NCI-H2081 (cell line): ENCODE measurements at regions not wholly inside any gene's neighbourhood (a gene's known extent, or its start where the extent isn't known, plus 50 kb on each side); places are given as distances from the start of the nearest gene placed in this dataset.
"Not testable (repeated sequence)": the region's sequence is repeated elsewhere in the genome, so short reads cannot be mapped to it uniquely, and the experiment has no call there.

ENCODE experiments used
- DNase-seq, 2 experiments: peaks; one replicate each; lab custom pipeline; 2025; lab: John Stamatoyannopoulos, UW

DNA sequence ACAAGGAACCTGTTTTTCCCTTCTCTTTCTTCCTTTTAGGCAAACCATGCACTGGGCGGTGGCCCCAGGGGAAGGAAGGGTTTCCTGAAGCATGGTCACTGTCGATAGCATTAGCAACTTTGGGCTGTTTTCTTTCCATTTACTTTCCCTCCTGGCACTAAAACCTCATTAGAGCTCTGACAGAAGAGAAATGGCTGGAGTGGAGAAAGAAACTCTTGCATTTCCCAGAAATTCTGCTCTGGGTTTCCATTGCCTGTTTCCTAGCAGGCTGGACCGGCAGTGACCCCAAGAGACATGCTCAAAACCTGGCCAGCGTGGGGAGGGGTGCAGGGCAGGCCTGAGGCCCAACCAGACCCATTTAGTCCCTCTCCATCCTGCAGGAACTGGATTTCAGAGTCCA is 230.7 kb upstream of the CCL2 start:
- DNase-seq, result no peak

DNA sequence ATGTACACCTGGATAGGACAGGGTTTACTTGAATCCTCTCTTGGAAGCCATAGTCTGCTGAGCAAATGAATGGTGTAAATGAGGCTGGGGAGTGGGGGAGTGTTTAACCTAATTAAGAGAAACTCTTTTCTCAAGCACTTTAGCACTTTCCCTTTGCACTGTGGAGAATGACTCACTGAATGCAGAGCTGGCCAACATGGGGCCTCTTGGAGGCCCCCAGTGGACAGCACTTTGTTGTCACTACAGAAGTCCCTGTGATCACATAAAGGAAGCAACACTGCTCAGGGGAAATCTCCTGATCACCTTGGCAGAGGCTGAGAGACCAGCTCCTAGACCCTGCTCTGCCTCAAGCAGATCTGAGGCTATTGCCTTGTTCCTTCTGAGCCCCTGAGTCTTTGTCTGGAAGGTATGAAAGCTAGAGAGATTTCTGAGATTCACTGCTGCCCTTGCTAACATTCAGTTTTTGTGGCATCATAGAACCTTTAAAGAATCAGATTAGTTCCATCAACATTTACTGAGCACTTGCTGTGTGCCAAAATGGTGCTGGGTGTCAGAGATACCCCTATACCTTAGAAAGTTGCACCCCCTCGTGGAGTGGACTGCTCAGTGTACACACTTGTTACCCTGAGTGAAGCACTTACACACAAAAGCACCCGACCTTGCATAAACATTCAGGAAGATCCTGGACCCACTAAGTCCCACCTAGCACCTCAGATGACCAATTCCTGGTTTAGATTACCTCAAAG is 230.1 kb upstream of the CCL2 start:
- no peak for DNase-seq

DNA sequence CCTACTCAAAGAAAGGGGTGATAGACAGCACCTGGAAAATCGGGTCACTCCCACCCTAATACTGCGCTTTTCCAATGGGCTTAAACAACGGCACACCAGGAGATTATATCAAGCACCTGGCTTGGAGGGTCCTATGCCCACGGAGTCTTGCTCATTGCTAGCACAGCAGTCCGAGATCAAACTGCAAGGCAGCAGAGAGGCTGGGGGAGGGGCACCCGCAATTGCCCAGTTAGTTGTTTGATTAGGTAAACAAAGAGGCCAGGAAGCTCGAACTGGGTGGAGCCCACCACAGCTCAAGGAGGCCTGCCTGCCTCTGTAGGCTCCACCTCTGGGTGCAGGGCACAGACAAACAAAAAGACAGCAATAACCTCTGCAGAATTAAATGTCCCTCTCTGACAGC is 224.5 kb upstream of the CCL2 start:
- DNase-seq, result not testable (repeated sequence)

DNA sequence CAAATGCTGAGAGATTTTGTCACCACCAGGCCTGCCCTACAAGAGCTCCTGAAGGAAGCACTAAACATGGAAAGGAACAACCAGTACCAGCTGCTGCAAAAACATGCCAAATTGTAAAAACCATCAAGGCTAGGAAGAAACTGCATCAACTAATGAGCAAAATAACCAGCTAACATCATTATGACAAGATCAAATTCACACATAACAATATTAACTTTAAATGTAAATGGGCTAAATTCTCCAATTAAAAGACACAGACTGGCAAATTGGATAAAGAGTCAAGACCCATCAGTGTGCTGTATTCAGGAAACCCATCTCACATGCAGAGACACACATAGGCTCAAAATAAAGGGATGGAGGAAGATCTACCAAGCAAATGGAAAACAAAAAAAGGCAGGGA is 222.8 kb upstream of the CCL2 start:
- not testable (repeated sequence) for DNase-seq

DNA sequence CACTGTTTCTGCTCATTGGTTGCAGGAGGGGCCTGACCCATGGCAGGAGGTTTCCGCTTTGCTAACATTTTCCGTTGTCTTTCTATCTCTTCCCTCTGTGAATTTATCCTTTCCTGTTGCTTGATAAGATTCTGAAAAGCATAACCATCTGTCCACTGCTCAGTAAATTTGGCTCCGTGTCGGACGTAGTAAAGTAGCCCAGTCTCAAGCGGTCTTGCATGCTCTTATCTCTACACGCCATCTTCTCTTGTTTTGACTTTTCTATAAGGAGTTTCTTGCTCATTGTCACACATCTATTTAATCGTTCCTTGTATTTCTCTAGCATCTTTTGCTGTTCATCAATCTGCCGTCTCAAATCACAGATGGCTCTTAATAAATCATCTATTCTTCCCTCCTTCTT is 216.3 kb upstream of the CCL2 start:
- DNase-seq, result not testable (repeated sequence)

DNA sequence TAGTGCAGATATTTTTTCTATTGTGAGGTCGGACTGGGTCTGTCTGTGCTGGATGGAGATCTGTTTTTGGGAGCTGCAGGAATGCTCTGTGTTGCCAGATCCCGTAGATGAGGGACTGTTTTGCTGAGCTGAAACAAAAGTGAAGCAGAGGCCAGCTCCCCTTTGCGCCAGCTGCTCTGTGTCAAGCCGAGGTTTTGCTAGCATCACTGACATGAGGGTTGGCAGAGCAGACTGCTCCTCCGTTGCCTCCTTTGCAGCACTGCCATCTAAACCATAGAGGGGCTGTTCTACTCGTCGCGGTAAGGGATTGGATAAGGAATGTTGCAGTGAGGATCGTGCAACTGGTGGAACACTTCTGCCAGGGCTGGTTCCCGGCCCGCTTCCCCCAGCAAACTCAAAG is 215.9 kb upstream of the CCL2 start:
- not testable (repeated sequence) for DNase-seq

DNA sequence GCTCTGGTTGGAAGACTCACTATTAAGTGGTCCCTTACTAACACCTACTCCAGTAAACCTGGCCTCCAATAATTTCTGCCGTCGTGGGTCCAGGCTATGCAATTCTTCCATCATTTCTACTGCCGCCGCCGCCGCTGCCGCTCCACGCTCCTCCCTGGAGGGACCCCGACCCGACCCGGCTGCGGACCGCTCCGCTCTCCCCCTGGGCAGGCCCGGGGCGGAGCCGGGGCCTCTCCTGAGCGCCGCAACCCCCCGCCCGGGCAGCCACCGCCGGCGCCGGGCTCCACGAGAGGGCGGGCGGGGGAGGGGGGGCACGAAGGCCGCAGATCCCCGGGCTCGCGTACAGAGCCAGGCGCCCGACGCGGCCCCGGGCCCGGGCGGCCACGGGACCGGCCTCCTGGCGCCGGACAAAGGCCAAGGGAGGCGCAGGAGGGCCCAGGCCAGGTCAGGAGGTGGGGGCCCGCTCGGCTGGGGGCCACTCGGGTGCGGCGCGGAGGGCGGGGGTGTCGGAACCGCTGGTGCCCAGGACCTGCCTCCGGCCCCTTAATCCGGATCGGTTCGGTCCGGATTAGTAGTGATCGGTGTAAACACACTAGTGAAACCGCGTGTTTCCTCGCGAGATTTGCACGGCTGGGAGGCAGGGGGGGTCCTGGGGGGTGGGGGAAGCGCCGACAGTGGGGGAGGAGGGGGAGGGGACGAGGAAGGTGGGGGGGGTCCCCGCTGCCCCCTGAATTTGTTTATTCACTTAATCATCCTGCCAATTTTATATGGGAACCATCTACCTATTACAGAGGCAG is 215.1 kb upstream of the CCL2 start:
- not testable (repeated sequence) for DNase-seq

DNA sequence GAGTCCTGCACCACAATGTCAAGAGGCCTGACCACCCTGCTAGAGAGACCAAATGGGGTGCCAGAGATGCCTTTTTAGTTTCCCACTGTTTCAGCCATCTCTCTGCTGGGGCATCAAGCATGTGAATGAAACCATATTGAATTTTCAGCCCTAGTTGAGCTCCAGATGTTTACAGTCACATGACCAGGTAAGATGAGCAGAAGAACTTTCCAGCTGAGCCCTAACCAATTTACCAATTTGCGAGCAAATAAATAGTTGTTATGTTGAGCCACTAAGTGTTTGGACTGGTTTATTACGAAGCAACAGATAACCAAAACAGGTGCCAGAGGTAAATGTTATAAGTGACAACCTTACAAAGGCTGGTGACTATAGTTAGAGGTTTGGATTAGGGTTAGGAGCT is 209.1 kb upstream of the CCL2 start:
- no peak for DNase-seq

DNA sequence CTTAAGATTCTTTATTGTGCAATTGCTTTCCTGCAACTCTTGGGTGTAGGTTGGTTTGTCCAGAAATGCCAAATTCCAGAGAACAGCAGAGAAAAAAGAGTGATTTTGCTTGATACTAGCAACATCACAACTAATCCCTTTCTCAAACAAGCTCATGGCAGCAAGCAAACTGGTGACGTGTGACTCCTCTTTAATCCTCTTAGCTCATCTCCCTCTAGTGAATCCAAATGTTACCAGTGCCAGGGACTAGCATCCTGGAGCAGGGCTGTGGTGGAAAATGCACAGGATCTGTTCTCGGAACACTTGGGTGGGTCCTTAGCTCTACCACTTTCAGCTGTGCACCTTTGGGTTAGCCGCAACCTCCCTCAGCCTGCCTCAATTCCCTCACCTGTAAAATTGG is 204.0 kb upstream of the CCL2 start:
- no peak for DNase-seq

DNA sequence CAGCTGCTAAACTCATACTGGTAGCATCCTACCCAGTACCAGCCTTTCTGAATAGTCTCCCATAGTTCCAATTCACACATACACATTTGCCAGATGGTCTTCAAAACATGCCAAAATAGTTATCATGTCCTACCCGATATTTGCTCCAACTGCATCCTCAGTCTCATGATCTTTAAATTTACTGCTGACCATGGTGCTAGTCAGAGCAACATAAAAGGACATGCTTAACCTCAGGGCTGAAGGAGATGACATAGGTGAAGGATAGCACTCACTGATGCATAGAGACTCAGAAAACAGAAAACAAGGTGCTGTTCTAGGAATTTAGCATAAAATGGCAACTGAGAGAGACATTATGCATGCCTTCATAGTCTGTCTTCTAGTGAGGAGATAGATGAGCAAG is 200.6 kb upstream of the CCL2 start:
- DNase-seq, result no peak

DNA sequence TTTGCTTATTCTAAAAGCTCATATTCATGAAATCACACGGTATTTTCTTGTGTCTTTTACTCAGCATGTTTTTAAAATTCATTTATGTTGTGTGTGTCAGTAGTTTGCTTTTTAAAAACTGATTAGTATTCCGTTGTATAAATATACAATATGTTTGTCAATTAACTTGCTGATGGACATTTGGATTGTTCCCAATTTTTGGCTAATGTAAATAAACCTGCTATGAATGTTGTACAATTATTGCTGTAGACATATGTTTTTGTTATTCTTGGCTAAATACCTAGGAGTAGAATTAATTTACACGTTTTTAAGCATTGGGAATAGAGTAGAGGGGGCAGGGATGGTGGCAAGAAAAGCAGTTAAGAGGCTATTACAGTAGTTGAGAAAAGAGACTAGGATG is 199.5 kb upstream of the CCL2 start:
- DNase-seq, result no peak

DNA sequence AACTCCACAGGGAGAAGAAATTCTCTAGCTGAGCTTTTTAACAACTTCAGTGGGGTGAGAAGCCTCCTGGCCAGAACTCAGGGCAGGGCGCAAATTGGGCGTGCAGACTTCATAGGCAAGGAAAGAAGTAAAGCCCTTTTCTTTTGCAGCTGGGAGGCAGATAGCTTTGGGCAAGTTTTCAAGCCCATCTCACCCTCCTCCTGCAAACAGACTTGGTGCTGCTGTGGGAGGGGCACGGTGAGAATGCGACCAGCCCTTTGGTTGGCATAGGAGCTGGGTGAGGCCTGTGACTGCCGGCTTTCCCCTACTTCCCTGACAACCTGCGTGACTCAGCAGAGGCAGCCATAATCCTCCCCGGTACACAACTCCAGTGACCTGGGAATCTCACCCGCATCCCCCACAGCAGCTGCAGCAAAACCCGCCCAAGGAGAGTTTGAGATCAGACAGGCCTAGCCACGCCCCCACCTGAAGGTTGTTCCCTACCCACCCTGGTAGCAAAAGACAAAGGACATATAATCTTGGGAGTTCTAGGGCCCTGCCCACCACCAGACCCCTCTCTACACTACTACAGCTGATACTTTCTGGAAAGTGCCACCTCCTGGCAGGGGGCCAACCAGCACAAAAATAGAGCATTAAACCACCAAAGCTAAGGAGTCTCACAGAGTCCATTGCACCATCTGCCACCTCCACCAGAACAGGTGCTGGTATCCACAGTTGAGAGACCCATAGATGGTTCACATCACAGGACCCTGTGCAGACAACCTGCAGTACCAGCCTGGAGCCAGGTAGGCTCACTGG is 195.5 kb upstream of the CCL2 start:
- DNase-seq, result no peak

DNA sequence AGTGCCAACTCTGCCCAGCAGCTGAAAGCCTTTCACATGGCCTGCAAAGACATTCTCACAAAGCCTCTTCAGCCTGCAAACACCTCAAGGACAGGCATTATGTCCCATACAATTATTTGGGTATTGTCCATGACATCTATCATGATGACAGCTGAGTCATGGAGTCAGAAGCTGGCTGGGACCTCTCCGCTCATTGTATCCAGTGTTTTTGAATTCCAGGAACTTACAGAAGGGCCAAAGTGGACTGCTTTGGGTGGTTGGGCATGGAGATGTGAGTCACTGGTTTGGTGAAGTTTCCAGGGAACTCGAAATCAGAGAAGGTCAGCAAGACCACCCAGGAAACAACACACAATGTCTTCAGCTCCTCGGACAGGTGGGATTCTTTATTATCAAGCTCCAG is 188.6 kb upstream of the CCL2 start:
- no peak for DNase-seq

DNA sequence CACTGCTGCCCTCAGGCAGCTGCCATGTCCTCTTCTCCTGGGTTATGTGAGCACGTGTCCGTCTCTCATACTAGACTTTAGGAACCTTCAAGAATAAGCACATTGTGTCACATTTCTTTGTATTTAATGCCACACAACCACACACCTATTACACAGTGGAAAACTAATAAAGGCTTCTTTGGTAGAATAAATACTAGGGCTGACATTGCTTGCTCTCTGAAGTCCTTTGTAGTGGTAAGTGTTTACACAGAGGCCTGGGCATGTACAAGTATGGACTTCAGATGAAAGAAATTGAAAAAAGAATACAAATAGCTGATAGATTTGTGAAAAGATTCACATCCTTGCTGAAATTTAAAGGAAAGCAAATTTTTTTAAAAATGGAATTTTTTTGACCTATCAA is 188.1 kb upstream of the CCL2 start:
- DNase-seq, result no peak

DNA sequence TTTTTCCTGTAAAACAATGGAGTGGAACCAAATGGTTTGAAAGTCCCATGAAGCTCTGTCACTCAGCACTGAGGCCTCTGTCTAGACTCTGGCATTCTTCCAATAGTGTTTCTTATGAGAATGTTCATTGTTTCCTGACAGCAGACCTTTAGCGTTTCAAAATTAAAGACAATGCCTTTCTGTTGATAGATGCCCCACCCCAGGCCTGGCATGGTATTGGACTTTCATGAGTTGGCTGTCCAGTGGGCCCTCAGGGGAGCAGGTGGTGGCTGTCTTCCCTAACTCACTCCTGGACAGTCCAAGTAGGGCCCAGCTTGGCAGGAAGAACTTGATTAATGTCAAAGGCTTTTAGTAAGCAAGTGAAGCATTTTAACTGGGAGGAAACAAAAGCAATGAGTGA is 186.5 kb upstream of the CCL2 start:
- DNase-seq, result no peak

DNA sequence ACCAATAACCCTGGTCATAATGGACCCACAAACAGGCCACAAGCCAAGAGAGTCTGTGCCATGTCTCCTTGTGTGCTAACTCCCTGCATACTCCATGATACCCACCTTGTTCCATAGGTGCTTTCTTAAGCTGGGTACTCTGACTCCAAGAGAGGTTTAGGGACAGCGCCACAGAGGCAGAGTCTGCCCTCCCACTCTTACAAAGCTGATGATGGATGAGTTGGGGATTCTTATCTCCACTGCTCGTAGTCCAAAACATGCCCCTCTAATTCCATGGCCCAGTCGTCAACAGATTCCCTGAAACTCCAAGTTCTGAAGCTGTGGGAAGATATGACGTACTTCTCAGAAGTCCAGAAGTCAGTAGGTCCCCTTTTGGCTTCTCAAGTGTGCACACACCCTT is 184.4 kb upstream of the CCL2 start:
- no peak for DNase-seq

DNA sequence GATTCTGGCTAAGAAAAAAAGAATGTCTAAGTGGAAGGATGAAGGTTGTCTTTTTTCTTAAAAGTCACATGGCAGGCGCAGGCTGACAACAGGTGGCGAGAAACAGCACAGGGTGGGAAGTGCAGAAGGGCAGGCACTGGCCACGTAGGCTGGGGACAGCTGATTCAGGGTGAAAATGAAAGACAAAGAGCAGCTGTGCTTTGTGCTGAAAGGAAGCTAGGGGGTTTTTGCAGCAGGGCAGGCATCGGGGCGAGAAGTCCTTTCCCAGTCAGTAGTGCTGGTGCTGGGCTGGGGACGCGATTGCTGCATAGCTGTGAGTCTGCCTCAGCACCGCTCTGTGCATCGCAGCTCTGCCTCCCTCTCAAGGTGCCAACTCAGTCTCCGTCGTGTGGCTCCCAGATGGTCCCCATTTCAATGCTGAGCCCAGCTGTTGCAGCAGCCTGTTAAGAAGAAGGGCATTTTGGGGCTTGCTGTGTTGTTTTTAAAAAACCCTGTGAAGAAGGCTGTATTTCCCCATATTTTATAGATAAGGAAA is 183.1 kb upstream of the CCL2 start:
- no peak for DNase-seq

DNA sequence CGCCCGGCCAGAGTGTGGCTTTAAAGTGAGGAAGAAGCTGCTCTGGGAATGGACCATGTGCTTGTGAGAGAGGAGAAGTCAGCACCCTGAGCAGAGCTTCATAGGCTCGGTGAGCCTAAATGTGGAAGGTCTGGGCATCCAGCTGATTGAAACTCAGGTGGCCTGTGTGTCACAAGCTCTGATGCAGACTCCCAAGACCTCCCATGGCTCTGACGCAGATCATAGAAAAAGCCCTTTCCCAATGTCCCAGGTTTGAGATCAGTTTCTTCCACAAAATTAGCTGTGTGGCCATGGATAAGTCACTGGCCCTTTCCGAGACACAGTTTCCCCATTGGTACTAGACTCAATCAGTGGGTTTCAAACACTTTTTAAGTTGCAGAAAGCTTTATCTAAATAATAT is 180.0 kb upstream of the CCL2 start:
- no peak for DNase-seq

DNA sequence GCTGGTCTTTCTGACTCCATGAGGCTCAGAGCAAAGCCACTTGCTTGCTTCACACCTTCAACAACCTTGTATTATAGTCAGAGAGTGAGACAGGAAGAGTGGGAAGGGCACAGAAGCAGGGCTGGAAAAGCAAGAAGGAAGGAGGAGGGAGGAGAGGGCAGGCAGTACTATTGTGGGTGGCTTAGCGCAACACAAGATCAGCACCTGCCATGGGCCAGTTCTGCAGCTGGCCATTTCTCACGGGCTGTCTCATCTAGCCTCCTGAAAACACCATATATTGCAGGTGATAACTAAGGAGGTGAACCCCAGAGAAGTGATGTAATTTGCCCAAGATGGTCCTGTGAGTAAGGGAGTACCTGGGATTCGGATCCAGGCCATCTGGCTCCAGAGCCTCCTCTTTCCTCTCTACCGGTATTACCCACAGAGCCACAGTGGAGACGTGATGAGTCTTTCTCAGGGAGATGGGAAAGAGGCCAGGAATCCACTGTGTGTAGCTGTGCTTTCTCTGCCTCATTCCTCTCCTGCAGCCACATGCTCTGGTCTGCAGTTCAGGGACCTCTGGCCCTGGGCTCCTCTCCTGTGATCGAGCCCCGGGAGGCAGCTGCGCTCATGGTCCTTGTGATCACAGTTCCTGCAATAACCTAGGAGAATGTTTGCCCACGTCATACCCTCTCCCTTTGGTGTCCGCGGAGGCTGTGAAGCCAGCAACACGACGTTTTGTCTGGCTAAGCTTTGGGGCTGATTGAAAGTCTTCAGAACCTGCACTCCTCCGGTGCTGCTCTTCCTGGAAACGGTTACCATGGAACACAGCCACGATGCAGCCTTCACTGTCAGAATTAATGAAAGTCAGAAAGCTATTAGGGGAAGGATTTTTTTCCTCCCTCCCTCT is 178.1 kb upstream of the CCL2 start:
- no peak for DNase-seq

DNA sequence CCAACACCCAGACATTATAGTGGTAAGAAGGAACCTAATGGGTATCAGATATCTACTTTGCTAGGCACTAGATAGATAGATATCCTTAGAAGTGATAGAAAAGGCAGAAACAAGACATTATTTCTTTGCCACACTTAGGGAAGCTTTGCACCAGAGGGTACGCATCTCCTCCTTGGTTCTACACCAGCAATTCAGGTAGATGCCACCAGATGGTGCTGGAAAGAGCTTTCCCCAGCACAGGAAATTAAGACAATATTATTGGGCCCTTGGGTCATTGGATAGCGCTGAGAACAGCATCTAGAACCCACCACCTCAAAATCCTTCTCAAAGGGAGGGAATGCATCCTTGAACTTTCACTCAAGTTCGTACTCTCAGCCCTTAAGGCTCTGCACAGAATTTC is 173.8 kb upstream of the CCL2 start:
- no peak for DNase-seq

DNA sequence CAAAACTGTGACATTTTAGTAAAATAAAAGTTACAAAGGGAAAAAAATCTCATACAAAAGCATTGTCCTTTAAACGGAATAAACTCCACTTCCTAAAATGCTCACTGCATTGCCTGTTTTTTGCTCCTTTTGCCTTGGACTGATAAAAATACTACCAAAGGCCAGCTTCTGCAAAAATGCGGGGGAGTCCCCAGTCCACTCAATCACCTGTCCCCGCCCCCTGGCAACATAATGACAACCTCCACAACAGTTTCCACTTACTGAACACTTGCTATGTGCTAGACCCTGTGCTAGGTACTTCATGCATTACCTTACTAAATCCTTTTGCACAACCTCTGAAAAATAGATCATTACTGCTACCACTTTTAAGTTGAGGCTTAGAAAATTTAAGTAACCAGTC is 172.7 kb upstream of the CCL2 start:
- DNase-seq, result no peak

DNA sequence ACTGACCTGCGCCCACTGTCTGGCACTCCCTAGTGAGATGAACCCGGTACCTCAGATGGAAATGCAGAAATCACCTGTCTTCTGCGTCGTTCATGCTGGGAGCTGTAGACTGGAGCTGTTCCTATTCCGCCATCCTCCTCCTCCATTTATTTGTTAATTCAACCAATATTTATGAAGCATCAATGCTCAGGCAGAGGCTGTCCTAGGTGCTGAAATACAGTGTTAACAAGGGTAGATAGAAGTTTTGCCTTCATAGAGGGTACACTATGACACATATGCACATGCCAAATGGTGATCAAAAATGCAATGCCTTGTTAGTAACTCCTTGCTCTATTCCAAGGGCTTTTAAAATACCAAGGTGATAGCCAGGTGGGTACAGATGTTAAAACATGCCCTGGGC is 166.0 kb upstream of the CCL2 start:
- not testable (repeated sequence) for DNase-seq
